ENCODE measurements at regions not wholly inside any gene's neighbourhood (a gene's known extent, or its start where the extent isn't known, plus 50 kb on each side); places are given as distances from the start of the nearest gene placed in this dataset.
"Not testable (repeated sequence)": the region's sequence is repeated elsewhere in the genome, so short reads cannot be mapped to it uniquely, and the experiment has no call there.

DNA sequence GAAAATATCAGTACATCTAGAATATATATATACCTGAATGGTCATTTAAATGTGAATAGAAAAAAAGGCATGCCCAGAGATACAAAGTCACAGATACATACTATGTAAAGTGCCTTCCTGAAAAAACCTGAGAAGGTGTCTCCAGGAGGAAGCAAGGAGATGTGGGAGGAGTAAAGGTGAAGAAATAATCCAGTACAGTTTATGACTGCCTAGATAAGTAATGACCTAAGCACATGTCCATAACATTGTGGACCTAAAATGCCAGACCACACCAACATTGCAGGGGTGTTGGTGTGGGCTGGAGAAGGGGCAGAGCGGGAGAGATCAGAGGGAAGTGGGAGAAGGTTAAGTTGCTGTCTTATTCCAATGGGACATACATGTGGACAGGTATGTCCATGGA lies 226.9 kb downstream of the ZNF621 start:
- DNase-seq (ENCODE audit: low read depth in 1 of 2, low spot score in 1 of 2), result no peak

- DNase-seq (ENCODE audit: low read depth in 1 of 2, low spot score in 1 of 2), result no peak
Measured at GRCh38 chr3:40752492-40752891, 227.7 kb downstream of the ZNF621 start.

DNA sequence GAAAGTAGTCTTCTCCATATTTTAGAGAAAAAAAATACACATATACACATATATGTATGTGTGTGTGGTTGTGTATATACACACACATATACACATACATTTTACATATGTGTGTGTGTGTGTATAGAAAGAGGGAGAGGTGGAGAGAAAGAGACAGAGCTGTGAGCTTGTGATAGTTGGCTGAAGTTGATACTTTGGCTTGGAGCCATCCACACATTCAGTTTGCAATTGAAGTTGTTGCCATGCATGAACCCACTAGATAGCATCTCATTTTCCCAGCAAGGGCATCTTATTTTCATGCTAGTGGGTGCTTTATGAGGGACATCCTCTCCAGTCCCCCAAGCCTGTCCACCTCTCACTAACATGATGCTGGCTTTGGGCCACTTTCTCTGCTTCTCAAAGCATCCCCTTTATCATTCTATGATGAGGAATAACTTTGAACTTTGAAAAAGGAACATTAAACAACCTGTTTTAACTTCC lies 228.6 kb downstream of the ZNF621 start:
- no peak for DNase-seq (ENCODE audit: low read depth in 1 of 2, low spot score in 1 of 2)

GRCh38 chr3:40753951-40754350 lies 229.2 kb downstream of the ZNF621 start:
- no peak for DNase-seq (ENCODE audit: low read depth in 1 of 2, low spot score in 1 of 2)

DNA sequence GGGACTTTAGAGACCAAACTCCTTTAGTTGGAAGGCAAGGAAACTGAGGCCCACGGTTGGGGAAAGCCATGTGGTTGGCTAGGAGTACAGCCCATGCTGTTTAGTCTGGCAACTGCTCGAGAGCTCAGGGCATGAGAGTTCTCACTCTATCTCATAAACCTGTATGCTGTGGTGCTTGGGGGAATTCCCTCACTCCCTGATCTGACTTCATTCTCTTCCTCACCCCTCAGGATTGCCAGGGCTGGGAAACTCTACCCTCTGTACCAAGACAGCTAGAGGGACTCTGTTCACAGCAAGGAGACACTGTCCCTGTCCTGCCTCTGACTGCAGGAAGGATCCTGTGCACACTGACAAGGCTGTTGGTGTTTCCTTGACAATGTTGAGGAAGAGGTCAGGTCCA lies 230.2 kb downstream of the ZNF621 start:
- DNase-seq (ENCODE audit: low read depth in 1 of 2, low spot score in 1 of 2), result no peak

GRCh38 chr3:40756500-40756899 lies 231.7 kb downstream of the ZNF621 start:
- DNase-seq (ENCODE audit: low read depth in 1 of 2, low spot score in 1 of 2), result no peak

- not testable (repeated sequence) for DNase-seq (ENCODE audit: low read depth in 1 of 2, low spot score in 1 of 2)
Measured at GRCh38 chr3:40762771-40763170, 238.0 kb downstream of the ZNF621 start.

GRCh38 chr3:40763807-40764206 lies 239.0 kb downstream of the ZNF621 start:
- DNase-seq (ENCODE audit: low read depth in 1 of 2, low spot score in 1 of 2), result no peak

DNA sequence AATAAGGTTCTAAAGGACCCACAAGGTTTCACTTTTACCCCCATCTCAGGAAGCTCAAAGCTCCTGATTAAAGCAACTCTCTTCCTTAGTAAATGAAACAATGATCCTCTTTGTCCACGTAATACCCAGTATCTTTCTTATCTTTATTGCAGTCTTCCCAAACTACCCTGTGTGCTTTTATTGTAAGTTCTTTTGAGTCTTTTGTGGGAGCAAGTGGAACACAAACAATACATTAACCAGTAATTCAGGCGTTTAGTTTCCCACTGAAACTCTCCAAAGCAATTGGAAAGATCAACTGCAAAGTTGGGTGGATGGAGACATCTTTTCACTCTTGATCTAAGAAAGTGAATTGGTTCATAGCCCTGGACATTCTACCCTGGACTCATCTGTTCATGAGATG lies 240.0 kb downstream of the ZNF621 start:
- DNase-seq (ENCODE audit: low read depth in 1 of 2, low spot score in 1 of 2), result no peak

GRCh38 chr3:40765884-40766283 lies 241.1 kb downstream of the ZNF621 start:
- DNase-seq (ENCODE audit: low read depth in 1 of 2, low spot score in 1 of 2), result no peak

DNA sequence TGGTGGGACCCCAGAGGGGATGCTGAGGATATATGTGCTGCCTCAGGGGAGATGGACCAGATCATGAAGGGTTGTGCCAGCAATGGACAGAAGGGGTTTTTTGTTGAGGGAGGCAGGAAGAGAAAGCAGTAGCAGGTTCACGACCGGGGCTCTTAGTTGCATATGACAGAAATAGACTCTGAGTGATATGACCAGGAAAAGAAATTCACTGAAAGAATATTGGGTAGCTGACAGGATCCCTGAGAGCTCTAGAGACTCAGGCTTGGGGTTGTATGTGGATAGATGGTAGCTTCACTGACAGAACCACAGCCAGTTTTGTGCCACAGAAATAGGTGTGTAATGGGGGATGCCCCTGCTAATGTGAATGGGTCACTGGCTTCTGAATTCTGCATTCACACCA lies 241.6 kb downstream of the ZNF621 start:
- no peak for DNase-seq (ENCODE audit: low read depth in 1 of 2, low spot score in 1 of 2)

DNA sequence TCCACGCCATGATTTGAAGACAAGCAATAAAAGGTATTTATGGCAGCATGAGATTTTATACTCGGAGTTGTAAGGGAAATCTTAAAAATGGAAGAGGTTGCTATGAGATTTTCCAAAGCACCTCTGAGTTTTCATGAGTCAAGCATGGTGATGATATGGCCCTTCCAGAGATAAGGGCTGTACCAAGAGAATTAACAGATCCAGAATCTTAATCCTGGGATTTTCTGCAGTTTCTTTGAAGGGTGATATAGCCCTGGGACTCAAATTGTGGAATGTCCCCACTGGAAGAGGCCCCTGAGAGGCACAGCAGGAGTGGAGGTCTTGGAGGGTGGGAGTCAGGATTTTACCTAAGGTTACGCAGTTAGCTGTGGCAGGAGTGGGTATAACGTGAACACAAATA lies 243.3 kb downstream of the ZNF621 start:
- no peak for DNase-seq (ENCODE audit: low read depth in 1 of 2, low spot score in 1 of 2)

DNA sequence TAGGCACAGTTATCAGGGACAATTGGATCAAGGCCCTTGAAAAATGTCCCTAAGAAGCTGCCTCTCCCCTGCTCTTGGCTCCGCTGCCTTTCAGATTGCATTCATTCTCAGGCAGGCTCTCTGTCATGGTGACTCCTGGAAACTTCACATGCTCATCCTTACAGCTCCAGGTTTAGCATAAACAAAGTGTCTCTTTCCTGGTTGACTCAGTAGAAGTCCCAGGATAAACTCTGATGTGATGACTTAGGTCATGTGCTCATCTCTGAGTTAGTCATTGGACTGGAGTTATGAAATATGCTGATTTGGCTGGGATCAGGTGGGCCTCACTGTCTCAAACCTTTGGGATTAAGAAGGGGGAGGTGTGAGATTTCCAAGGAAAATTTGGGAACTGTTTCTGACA lies 243.8 kb downstream of the ZNF621 start:
- no peak for DNase-seq (ENCODE audit: low read depth in 1 of 2, low spot score in 1 of 2)

GRCh38 chr3:40770061-40770460 lies 245.3 kb downstream of the ZNF621 start:
- no peak for DNase-seq (ENCODE audit: low read depth in 1 of 2, low spot score in 1 of 2)

- DNase-seq (ENCODE audit: low read depth in 1 of 2, low spot score in 1 of 2), result no peak
Measured at GRCh38 chr3:40771112-40771511, 246.4 kb downstream of the ZNF621 start.

DNA sequence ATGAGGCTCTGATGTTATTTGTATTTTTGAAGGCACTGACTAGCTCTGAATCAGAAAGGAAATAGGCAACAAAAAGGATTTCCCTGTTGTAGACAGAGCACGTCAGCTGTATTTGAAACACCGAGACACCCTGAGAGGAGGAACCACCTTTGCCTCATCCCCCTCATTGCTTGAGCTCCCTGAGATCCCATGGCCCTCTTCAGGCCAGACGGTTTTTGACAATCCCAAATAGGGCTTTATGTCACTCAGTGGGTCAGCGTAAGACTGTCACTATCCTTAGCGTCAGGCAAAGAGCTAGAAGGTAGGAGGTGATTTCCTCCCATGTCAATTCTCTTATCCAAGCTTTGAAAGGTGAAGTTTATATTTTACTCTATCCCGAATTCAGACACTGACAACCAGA lies 254.3 kb downstream of the ZNF621 start:
- DNase-seq (ENCODE audit: low read depth in 1 of 2, low spot score in 1 of 2), result no peak

GRCh38 chr3:40780291-40780924 lies 255.6 kb downstream of the ZNF621 start:
- no peak for DNase-seq (ENCODE audit: low read depth in 1 of 2, low spot score in 1 of 2)

DNA sequence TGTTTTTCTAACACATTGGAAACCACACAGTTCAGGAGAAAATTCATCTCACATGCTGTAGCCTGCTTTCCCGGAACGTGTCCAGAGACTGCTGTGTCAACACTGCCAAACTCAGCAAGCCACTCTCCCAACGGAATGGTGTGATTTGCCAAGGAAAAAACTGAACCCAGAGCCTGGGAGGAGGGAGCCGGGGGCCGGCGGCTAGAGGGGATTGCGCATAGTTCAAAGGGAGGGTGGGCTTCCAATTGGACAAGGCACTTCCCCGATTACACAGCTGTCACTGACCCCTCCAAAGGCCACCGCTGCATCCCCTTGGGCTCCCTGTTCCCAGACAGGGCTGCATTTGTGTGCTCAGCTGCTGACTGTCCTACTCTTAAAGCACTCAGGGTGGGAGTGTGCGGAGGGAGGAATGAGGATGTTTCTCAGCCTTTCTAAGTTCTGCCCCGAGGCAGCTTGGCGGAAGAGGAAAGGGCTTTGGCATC lies 256.2 kb downstream of the ZNF621 start:
- DNase-seq (ENCODE audit: low read depth in 1 of 2, low spot score in 1 of 2), result no peak

DNA sequence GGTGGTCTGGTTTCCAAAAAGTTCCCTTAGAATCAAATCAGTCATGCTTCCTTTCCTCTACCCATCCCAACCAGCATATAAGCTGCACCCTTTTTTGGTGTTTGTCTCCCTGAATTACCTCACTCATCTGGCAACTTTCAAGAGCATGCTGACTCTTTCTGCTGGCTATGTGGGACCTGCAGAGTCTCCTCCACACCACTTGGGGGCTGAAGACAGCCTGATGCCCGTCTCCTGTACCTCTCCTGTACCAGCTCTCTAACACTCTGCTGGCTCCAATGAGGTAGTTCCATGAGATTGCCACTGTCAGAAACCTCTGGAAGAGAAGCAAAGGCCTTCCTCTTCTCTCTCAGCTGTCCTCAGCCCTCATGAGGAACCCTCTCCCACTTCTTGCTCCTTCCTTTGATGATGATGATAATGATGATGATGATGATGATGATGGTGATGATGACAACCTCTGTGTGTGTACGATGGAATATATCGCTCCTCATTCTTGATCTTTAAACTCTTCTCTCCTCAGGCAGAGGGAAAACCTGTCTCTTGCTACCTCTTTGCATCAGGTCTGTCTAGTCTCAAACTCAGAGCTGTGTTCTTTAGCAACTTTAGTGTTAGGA lies 257.5 kb downstream of the ZNF621 start:
- DNase-seq (ENCODE audit: low read depth in 1 of 2, low spot score in 1 of 2), result no peak

DNA sequence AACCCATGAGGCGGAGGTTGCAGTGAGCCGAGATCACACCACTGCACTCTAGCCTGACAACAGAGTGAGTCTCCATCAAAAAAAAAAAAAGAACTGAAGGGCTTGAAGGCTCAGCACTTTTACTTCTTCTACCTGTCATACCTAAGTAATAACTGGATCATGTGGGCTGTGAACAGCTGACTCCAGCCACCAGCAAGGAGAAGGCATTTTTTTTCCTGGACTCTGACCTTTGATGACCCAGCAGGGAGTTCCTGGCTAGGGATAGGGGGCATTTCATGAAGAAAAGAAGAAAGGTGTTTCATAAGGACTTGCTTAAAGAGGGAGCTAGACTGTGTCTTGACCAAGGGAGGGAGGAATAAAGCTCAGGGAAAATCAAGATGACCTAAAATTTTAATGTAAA lies 266.0 kb downstream of the ZNF621 start:
- DNase-seq (ENCODE audit: low read depth in 1 of 2, low spot score in 1 of 2), result no peak

- no peak for DNase-seq (ENCODE audit: low read depth in 1 of 2, low spot score in 1 of 2)
Measured at GRCh38 chr3:40793730-40794129, 269.0 kb downstream of the ZNF621 start.

- DNase-seq (ENCODE audit: low read depth in 1 of 2, low spot score in 1 of 2), result no peak
Measured at GRCh38 chr3:40800343-40800742, 275.6 kb downstream of the ZNF621 start.

- no peak for DNase-seq (ENCODE audit: low read depth in 1 of 2, low spot score in 1 of 2)
Measured at GRCh38 chr3:40801284-40801741, 276.6 kb downstream of the ZNF621 start.
